Vagina (tissue), 2 donors: ENCODE measurements at regions not wholly inside any gene's neighbourhood (a gene's known extent, or its start where the extent isn't known, plus 50 kb on each side); places are given as distances from the start of the nearest gene placed in this dataset.
A peak's percentile ranks its signal among the peaks of the same experiment; 100 is the strongest.

ENCODE experiments used
- DNase-seq, 2 donors: peaks; one replicate each; pipeline ENCODE4 v3.0.0-alpha.2; 2017; ENCODE audit errors: extremely low spot score in 2 of 2
- H3K27ac ChIP-seq: fragments of 200-600 bp; sonication (generic); one replicate; pipeline ENCODE4 v1.5.1; 2019
- H3K27me3 ChIP-seq: fragments of 200-600 bp; sonication (generic); one replicate; pipeline ENCODE4 v1.5.1; 2019
- H3K36me3 ChIP-seq, 2 donors: fragments of 200-600 bp; sonication (generic); one replicate each; pipeline ENCODE4 v1.5.1; 2017 to 2019
- H3K4me1 ChIP-seq: fragments of 200-600 bp; sonication (generic); one replicate; pipeline ENCODE4 v1.5.1; 2019
- H3K4me3 ChIP-seq, 2 donors: fragments of 200-600 bp; sonication (generic); 1 replicate in 1 of 2; 2 replicates in 1 of 2; pipeline ENCODE4 v1.5.1; 2016 to 2019
- H3K9me3 ChIP-seq: fragments of 200-600 bp; sonication (generic); one replicate; pipeline ENCODE4 v1.5.1; 2019
- POLR2A ChIP-seq, 2 donors: fragments of 450-650 bp; IDR thresholded peaks; one replicate each; pipeline ENCODE4 v1.6.1; 2017; ENCODE audit warnings: antibody characterized with exemption in 2 of 2, mild to moderate bottlenecking in 2 of 2, moderate library complexity in 2 of 2
- POLR2AphosphoS5 ChIP-seq, 2 donors: sonication (generic); formaldehyde crosslinking; IDR thresholded peaks; one replicate each; pipeline ENCODE4 v1.9.0; 2017; ENCODE audit warnings: antibody characterized with exemption in 2 of 2, mild to moderate bottlenecking in 2 of 2, low read depth in 1 of 2; ENCODE audit not compliant: insufficient read depth in 1 of 2
- intact Hi-C: fragments of 100-400 bp; cut with DNase I; formaldehyde crosslinking; loops from one replicate; pipeline ENCODE4 v1.15.1; 2023
- TF ChIP-seq, protein P1 (sequence below), 3 experiments: fragments of 450-650 bp in 2 of 3; fragments of 200-600 bp in 1 of 3; sonication (generic) in 1 of 3; IDR thresholded peaks; one replicate each; pipeline ENCODE4 v1.5.1; 2017 to 2019; ENCODE audit warnings: antibody characterized with exemption in 3 of 3, mild to moderate bottlenecking in 2 of 3, moderate library complexity in 2 of 3

DNA sequence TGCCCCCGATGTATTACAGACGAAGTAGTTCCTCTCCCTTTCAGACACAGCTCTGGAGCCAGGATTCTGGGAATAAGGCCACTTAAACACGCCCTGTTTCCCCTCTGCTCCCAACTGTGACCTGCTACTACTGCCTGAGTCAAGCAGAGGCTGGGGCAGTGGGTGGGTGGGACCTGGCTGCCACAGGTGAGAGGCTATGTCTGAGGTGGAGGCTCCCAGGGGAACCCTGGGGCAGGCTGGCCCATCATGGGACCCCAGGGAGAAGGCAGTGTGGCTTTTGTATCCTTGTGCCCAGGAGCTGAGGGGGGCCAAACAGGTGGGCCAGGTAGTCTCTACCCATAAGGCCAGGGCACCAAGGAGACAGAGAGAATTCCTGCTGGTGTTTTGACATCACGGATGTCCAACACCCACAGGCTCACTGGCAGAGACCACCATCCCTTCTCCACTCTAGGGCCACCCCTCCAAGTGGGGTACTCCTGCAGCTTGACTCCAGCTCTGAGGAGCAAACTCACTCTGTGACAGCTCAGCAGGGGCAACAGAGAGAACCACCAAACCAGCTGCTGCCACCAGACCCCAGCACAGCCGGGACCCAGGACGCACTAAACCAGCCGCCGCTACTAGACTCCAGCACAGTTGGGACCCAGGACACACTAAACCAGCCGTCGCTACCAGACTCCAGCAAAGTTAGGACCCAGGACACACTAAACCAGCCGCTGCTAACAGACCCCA lies 105.3 kb upstream of the SMURF2 start:
- Histone ChIP-seq H3K27ac (no peak overlapping the region), H3K36me3 (no peaks in the 10 kb centered on the region), H3K4me1 (no peaks in the 10 kb centered on the region), H3K9me3 (no peaks in the 10 kb centered on the region), H3K4me3 (no peak overlapping the region), H3K27me3 (no peaks in the 10 kb centered on the region)
- TF ChIP-seq, protein P1, sequence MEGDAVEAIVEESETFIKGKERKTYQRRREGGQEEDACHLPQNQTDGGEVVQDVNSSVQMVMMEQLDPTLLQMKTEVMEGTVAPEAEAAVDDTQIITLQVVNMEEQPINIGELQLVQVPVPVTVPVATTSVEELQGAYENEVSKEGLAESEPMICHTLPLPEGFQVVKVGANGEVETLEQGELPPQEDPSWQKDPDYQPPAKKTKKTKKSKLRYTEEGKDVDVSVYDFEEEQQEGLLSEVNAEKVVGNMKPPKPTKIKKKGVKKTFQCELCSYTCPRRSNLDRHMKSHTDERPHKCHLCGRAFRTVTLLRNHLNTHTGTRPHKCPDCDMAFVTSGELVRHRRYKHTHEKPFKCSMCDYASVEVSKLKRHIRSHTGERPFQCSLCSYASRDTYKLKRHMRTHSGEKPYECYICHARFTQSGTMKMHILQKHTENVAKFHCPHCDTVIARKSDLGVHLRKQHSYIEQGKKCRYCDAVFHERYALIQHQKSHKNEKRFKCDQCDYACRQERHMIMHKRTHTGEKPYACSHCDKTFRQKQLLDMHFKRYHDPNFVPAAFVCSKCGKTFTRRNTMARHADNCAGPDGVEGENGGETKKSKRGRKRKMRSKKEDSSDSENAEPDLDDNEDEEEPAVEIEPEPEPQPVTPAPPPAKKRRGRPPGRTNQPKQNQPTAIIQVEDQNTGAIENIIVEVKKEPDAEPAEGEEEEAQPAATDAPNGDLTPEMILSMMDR (IDR thresholded peaks at IDR 0.05) = no peak
- TF ChIP-seq POLR2A (IDR thresholded peaks at IDR 0.05) = no peak
- intact Hi-C loops = no loop called here
- DNase-seq = no peak

DNA sequence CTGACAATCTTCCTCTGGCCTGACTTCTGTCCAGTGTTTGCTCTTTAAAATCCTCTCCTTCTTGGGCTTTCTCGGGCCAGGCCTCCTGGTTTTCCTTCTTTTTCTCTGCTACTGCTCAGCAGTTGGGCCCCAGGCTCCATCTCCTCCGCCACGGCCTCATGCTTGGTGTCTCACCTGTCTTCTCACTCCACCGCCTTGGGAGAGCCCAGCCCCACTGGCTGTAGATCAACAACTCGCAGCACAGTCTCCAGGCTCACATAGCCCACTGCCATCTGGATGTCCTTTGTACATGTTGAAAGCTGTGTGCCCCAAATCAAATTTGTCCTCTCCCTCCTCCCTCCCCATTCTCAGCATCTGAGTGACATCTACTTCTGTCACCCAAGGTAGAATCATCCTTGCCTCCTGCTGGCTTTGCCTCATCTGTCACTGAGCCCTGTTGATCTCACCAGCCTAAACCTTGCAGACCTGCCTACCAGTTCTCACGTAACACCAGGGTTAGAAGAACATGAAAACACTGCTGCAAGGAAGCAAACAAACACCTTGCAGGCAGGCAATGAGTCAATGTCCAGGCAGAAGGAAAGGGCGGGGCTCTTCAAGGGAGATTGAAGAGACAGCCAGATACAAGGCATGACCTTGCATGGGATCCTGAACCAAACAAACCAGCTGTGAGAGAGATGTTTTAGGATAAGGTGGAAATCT lies 103.2 kb upstream of the SMURF2 start:
- no peaks in the 10 kb centered on the region for H3K4me1 ChIP-seq
- intact Hi-C loops = no loop called here
- no peaks in the 10 kb centered on the region for H3K36me3 ChIP-seq
- H3K4me3 ChIP-seq = no peak overlapping the region
- TF ChIP-seq POLR2A (IDR thresholded peaks at IDR 0.05) = no peak
- TF ChIP-seq, protein P1 (IDR thresholded peaks at IDR 0.05) = no peak
- peak in 1 of 2 donors; percentile 34 for TF ChIP-seq POLR2AphosphoS5 (IDR thresholded peaks at IDR 0.05; ENCODE audit: insufficient read depth in 1 of 2, low read depth in 1 of 2)
- no peaks in the 10 kb centered on the region for H3K9me3 ChIP-seq
- no peaks in the 10 kb centered on the region for H3K27me3 ChIP-seq
- DNase-seq = no peak
- no peak overlapping the region for H3K27ac ChIP-seq

DNA sequence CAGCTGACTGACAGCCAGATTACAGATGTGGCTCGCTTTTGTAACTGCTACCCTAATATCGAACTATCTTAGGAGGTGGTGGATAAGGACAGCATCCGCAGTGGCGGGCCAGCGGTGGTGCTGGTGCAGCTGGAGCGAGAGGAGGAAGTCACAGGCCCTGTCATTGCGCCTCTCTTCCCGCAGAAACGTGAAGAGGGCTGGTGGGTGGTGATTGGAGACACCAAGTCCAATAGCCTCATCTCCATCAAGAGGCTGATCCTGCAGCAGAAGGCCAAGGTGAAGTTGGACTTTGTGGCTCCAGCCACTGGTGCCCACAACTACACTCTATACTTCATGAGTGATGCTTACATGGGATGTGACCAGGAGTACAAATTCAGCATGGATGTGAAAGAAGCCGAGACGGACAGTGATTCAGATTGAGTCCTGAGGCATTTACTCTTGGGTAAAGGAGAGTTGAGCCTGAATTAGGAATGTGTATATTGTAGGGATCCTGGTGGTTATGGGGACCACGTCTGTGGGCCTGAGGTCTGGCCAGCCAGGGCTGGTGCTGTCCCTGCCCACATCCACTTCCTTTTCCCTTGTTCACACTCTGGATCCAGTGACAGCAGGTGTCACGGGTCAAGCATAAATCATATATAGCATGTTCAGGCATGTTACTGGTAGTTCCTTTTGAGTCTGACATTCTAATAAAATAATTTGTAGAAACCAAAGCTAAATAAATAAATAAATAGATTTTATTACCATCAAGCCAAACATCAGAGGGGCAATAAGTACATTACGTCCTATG lies 89.0 kb upstream of the SMURF2 start:
- no peak overlapping the region for H3K27ac ChIP-seq
- DNase-seq = no peak
- H3K36me3 ChIP-seq = peaks cover 0 to 49% of the 10 kb centered on the region in 2 donors
- TF ChIP-seq POLR2A (IDR thresholded peaks at IDR 0.05) (no peak), POLR2AphosphoS5 (IDR thresholded peaks at IDR 0.05; ENCODE audit: insufficient read depth in 1 of 2, low read depth in 1 of 2) (no peak)
- TF ChIP-seq, protein P1 (IDR thresholded peaks at IDR 0.05) = no peak
- H3K27me3 ChIP-seq = no peaks in the 10 kb centered on the region
- H3K4me1 ChIP-seq = no peaks in the 10 kb centered on the region
- H3K4me3 ChIP-seq = no peak overlapping the region
- intact Hi-C loops = no loop called here
- H3K9me3 ChIP-seq = no peaks in the 10 kb centered on the region

DNA sequence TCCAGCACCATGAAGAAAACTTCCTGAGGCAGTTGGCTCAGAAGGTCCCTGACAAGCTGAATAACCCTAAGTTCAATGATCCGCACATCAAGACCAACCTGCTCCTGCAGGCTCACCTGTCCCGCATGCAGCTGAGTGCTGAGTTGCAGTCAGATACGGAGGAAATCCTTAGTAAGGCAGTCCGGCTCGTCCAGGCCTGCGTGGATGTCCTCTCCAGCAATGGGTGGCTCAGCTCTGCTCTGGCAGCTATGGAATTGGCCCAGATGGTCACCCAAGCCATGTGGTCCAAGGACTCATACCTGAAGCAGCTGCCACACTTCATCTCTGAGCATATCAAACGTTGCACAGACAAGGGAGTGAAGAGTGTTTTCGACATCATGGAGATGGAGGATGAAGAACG lies 88.4 kb upstream of the SMURF2 start:
- no peaks in the 10 kb centered on the region for H3K27me3 ChIP-seq
- no peak overlapping the region for H3K27ac ChIP-seq
- no peaks in the 10 kb centered on the region for H3K9me3 ChIP-seq
- peaks cover 0 to 43% of the 10 kb centered on the region in 2 donors for H3K36me3 ChIP-seq
- no peak overlapping the region for H3K4me3 ChIP-seq
- DNase-seq = no peak
- H3K4me1 ChIP-seq = no peaks in the 10 kb centered on the region
- intact Hi-C loops = no loop called here
- TF ChIP-seq POLR2A (IDR thresholded peaks at IDR 0.05) (no peak), POLR2AphosphoS5 (IDR thresholded peaks at IDR 0.05; ENCODE audit: insufficient read depth in 1 of 2, low read depth in 1 of 2) (no peak)
- TF ChIP-seq, protein P1 (IDR thresholded peaks at IDR 0.05) = no peak
